Effector memory CD4-positive, alpha-beta T cell (primary cell): ENCODE measurements at regions not wholly inside any gene's neighbourhood (a gene's known extent, or its start where the extent isn't known, plus 50 kb on each side); places are given as distances from the start of the nearest gene placed in this dataset.

Source experiments
- DNase-seq, 3 donors: peaks; one replicate each; pipeline ENCODE4 v3.0.0-alpha.2; 2020
- H3K27ac ChIP-seq: 2 replicates; pipeline ENCODE4 v1.7.0; 2013; ENCODE audit warnings: mild to moderate bottlenecking, low read length, moderate library complexity; ENCODE audit not compliant: insufficient read depth, poor library complexity, severe bottlenecking
- H3K27me3 ChIP-seq: replicated peaks from 2 replicates; pipeline ENCODE4 v1.7.0; 2013; ENCODE audit warnings: mild to moderate bottlenecking, low read length; ENCODE audit not compliant: insufficient read depth, control insufficient read depth, poor library complexity, severe bottlenecking
- H3K36me3 ChIP-seq: 2 replicates; pipeline ENCODE4 v1.7.0; 2013; ENCODE audit warnings: mild to moderate bottlenecking, low read length, moderate library complexity; ENCODE audit not compliant: control insufficient read depth, insufficient read depth
- H3K4me1 ChIP-seq: 2 replicates; pipeline ENCODE4 v1.7.0; 2013; ENCODE audit warnings: low read length, mild to moderate bottlenecking; ENCODE audit not compliant: control insufficient read depth, insufficient read depth, poor library complexity, severe bottlenecking
- H3K4me3 ChIP-seq: 2 replicates; pipeline ENCODE4 v1.7.0; 2013; ENCODE audit warnings: low read length, low read depth, mild to moderate bottlenecking; ENCODE audit not compliant: insufficient read depth, poor library complexity, severe bottlenecking
- H3K9me3 ChIP-seq: 2 replicates; pipeline ENCODE4 v1.7.0; 2013; ENCODE audit warnings: mild to moderate bottlenecking, low read length, moderate library complexity; ENCODE audit not compliant: control insufficient read depth

- Histone ChIP-seq H3K4me3 (no peak overlapping the region), H3K4me1 (no peaks in the 10 kb centered on the region), H3K27ac (no peak overlapping the region), H3K9me3 (no peaks in the 10 kb centered on the region), H3K27me3 (no peaks in the 10 kb centered on the region), H3K36me3 (no peaks in the 10 kb centered on the region)
- no peak for DNase-seq
Measured at GRCh38 chr6:92044312-92044711, 1375.0 kb downstream of the EPHA7 start.

- H3K4me1 ChIP-seq: no peaks in the 10 kb centered on the region
- no peak for DNase-seq
- no peaks in the 10 kb centered on the region for H3K27me3 ChIP-seq
- H3K9me3 ChIP-seq: no peaks in the 10 kb centered on the region
- no peak overlapping the region for H3K4me3 ChIP-seq
- H3K27ac ChIP-seq: no peak overlapping the region
- H3K36me3 ChIP-seq: no peaks in the 10 kb centered on the region
Measured at GRCh38 chr6:92043777-92044176, 1375.6 kb downstream of the EPHA7 start.

DNA sequence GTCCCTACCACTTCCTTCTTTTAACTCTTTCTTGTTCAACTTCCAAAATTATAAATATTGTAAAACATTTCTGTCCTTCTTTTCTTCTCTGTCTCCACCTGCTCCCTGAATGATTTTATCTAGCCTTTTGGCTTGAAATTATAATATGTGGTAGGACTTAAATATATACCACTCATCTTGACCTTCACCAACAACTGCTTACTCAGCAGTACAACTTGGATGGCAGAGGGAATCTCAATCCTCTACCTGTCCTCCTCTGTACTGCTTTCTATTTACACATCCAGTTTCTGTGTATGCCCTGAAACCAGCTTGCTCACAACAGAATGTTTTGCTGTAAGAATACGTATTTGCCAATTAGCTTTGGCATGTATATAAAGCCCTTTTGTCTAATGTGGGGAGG, 1392.5 kb downstream of the EPHA7 start:
- no peak overlapping the region for H3K27ac ChIP-seq
- no peak overlapping the region for H3K4me3 ChIP-seq
- no peaks in the 10 kb centered on the region for H3K4me1 ChIP-seq
- no peaks in the 10 kb centered on the region for H3K9me3 ChIP-seq
- no peaks in the 10 kb centered on the region for H3K36me3 ChIP-seq
- no peak for DNase-seq
- H3K27me3 ChIP-seq: no peaks in the 10 kb centered on the region

- no peaks in the 10 kb centered on the region for H3K4me1 ChIP-seq
- H3K27ac ChIP-seq: no peak overlapping the region
- no peak for DNase-seq
- H3K36me3 ChIP-seq: no peaks in the 10 kb centered on the region
- H3K4me3 ChIP-seq: no peak overlapping the region
- H3K27me3 ChIP-seq: no peaks in the 10 kb centered on the region
- no peaks in the 10 kb centered on the region for H3K9me3 ChIP-seq
Measured at GRCh38 chr6:92024881-92025280, 1394.5 kb downstream of the EPHA7 start.

- DNase-seq: no peak
- Histone ChIP-seq H3K4me1 (no peaks in the 10 kb centered on the region), H3K4me3 (no peak overlapping the region), H3K27ac (no peak overlapping the region), H3K9me3 (no peaks in the 10 kb centered on the region), H3K27me3 (no peaks in the 10 kb centered on the region), H3K36me3 (no peaks in the 10 kb centered on the region)
Measured at GRCh38 chr6:92024110-92024509, 1395.2 kb downstream of the EPHA7 start.

DNA sequence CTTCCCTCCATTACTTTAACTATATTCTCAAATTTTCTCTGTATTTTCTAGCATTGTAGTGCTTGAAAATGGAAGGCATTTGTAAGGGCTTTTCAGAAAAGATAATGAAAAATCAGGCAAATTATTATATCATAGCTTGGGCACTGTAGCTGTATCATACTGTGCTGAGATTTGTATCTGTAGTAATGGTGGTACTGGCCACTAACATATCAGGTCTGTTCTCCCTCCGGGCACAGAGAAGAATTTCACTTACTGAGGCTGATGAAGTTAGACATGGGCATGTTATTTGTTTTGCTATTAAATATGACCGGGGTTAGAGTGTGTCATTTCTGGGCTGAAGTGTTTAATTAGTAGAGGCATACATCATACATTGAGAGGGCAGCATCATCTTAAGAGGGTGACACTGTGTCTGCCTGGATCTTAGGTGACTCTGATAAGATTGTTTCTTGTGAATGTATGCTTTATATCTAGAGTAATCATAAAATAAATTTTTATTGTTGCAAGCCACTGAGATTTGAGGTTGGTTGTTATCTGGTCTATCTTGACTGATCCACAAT, 1395.9 kb downstream of the EPHA7 start:
- no peaks in the 10 kb centered on the region for H3K27me3 ChIP-seq
- H3K4me3 ChIP-seq: no peak overlapping the region
- no peak for DNase-seq
- no peaks in the 10 kb centered on the region for H3K4me1 ChIP-seq
- H3K9me3 ChIP-seq: no peaks in the 10 kb centered on the region
- H3K36me3 ChIP-seq: no peaks in the 10 kb centered on the region
- H3K27ac ChIP-seq: no peak overlapping the region

GRCh38 chr6:92011681-92012245, 1407.6 kb downstream of the EPHA7 start:
- H3K27ac ChIP-seq: no peak overlapping the region
- H3K4me3 ChIP-seq: no peak overlapping the region
- H3K36me3 ChIP-seq: no peaks in the 10 kb centered on the region
- no peaks in the 10 kb centered on the region for H3K27me3 ChIP-seq
- DNase-seq: no peak
- H3K4me1 ChIP-seq: no peaks in the 10 kb centered on the region
- no peaks in the 10 kb centered on the region for H3K9me3 ChIP-seq

DNA sequence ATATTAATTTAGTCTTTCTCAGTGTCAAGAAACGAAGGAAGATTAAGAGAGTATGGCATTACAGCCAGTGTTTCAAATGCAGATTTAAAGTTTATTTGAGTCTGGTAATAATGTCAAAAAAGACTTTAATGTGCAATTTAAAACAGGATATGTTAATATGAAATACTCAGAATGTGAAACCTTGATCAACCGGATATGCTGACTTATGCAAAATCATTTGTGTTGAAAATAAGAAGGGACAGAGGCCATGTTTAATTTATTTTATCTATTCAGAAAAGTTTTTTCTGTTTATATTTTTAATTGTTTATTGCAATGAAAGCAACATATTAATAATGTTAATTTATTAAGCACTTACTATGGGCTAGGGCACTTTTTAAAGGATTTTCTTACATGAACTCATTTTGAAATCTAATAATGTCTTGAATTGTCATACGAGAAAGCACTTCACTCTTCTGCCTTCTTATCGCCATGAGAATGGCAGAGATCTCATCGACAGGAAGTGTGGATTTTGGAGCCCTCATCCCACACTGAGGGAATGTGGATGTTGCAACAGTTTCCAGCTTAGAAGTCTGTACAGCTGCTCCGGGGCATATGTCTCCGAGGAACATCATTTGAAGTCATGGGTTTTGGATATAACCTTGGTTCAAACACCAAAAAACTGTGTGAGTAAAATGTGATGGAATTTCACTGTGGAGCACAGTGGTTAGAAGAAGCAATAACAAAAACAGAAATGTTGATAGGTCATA, 1410.4 kb downstream of the EPHA7 start:
- H3K27ac ChIP-seq: no peak overlapping the region
- no peaks in the 10 kb centered on the region for H3K9me3 ChIP-seq
- H3K36me3 ChIP-seq: no peaks in the 10 kb centered on the region
- DNase-seq: no peak
- H3K4me1 ChIP-seq: no peaks in the 10 kb centered on the region
- no peaks in the 10 kb centered on the region for H3K27me3 ChIP-seq
- no peak overlapping the region for H3K4me3 ChIP-seq

DNA sequence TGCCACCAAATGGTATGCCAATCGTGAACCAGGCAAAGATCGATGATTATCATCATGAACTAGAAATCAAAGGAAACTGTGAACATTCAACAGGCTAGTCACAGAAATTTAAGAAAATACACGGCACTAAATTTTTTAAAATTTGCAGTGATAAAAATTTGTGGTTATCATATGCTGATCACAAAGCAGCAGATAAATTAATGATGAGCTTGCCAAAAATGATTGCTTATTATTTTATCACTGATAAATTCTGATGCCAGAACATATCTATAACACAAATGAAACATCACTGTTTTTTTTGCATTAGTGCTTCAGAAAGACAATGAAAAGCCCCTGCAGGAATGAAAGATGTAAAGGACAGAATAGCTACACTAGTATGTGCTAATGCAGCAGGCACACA, 1413.2 kb upstream of the MAP3K7 start:
- Histone ChIP-seq H3K4me3 (no peak overlapping the region), H3K9me3 (no peaks in the 10 kb centered on the region), H3K36me3 (no peaks in the 10 kb centered on the region), H3K4me1 (no peaks in the 10 kb centered on the region), H3K27me3 (no peaks in the 10 kb centered on the region), H3K27ac (no peak overlapping the region)
- DNase-seq: no peak

GRCh38 chr6:91994787-91995186, 1407.9 kb upstream of the MAP3K7 start:
- H3K4me1 ChIP-seq: no peaks in the 10 kb centered on the region
- H3K27ac ChIP-seq: no peak overlapping the region
- H3K4me3 ChIP-seq: no peak overlapping the region
- H3K9me3 ChIP-seq: no peaks in the 10 kb centered on the region
- H3K27me3 ChIP-seq: no peaks in the 10 kb centered on the region
- DNase-seq: no peak
- no peaks in the 10 kb centered on the region for H3K36me3 ChIP-seq
